Heart left ventricle (tissue), 13 donors: ENCODE measurements at regions not wholly inside any gene's neighbourhood (a gene's known extent, or its start where the extent isn't known, plus 50 kb on each side); places are given as distances from the start of the nearest gene placed in this dataset.

ENCODE experiments used
- POLR2A ChIP-seq, 2 donors: fragments of 450-650 bp; IDR thresholded peaks; one replicate each; pipeline ENCODE4 v1.6.1; 2017; ENCODE audit warnings: antibody characterized with exemption in 2 of 2, mild to moderate bottlenecking in 2 of 2, moderate library complexity in 2 of 2
- TF ChIP-seq, protein P1 (sequence below), 12 donors: fragments of 200-600 bp; sonication (generic) in 4 of 12; IDR thresholded peaks; one replicate each; pipeline versions ENCODE4 v1.5.0 to v1.8.0; 2018 to 2022; ENCODE audit warnings: antibody characterized with exemption in 12 of 12, mild to moderate bottlenecking in 5 of 12
- donor health status: ischemic (EF 13 %, LVEDD 7.1; RV severe dilation, severe dysfunction).
- donor health status: DM: no; HTN: yes; CAD: no.
- donor health status: DM: no; HTN: no; CAD: no.
- donor health status: ischemic (EF 25% LVEDD 6.9; RV normal size, moderate dysfunction).
- donor health status: ischemic (EF 25% LVEDD 5.7; RV mildly dilated, moderate dysfunction).
- donor health status: ischemic (EF 35%, LVEDD 5.7; RV mildly dilated, moderate dysfunction).
- donor health status: nonischemic (EF 11% LVEDD 7.7; RV severe dilation, severe dysfunction).
- donor health status: DM: yes; HTN: yes; CAD: no.
- donor health status: PGD.
- donor health status: ischemic (EF 29% LVEDD 5.4; RV normal size, mild dysfunction).
- donor health status: nonischemic (EF 23%, LVEDD 6.1; RV moderate dilation, normal function).

- TF ChIP-seq, protein P1, sequence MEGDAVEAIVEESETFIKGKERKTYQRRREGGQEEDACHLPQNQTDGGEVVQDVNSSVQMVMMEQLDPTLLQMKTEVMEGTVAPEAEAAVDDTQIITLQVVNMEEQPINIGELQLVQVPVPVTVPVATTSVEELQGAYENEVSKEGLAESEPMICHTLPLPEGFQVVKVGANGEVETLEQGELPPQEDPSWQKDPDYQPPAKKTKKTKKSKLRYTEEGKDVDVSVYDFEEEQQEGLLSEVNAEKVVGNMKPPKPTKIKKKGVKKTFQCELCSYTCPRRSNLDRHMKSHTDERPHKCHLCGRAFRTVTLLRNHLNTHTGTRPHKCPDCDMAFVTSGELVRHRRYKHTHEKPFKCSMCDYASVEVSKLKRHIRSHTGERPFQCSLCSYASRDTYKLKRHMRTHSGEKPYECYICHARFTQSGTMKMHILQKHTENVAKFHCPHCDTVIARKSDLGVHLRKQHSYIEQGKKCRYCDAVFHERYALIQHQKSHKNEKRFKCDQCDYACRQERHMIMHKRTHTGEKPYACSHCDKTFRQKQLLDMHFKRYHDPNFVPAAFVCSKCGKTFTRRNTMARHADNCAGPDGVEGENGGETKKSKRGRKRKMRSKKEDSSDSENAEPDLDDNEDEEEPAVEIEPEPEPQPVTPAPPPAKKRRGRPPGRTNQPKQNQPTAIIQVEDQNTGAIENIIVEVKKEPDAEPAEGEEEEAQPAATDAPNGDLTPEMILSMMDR (IDR thresholded peaks at IDR 0.05) = no peak
- TF ChIP-seq POLR2A (IDR thresholded peaks at IDR 0.05) = no peak
These were observed 1009.6 kb upstream of the DDX18 start for GRCh38 chr2:116804901-116805300.
